ENCODE measurements at regions not wholly inside any gene's neighbourhood (a gene's known extent, or its start where the extent isn't known, plus 50 kb on each side); places are given as distances from the start of the nearest gene placed in this dataset.

DNA sequence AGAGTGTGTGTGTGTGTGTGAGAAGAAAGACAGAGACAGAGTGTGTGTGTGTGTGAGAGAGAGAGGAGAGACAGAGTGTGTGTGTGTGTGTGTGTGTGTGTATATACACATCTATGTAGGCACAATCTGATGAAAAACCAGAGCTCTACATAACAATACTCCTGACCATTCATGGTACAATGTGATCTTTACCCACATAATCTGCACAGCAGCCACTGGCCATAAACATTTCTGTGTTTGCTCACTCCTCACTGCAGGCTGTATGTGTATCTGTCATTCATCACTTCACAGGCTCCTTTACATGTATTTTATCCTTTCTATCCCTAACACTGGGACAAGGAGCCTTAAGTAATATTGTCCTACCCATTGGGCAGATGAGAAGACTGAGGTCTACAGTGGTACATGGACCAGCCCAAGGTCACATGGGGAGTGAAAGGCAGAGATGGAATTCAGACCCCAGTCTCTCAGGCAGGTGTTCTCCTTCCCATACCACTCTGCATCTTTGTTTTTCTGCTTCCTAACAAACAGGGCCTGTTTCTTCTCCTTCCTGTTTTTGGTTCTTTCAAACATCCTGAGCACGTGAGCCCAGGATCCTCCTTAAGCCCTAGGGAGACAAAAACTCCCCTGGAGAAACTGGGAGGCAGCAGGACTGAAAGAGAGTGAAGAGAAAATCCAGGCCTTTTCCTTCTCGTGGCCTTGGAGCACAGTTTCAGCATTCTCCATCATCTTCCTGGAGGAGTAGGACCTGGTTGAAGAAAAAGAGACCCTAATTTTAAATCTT, 201.7 kb upstream of the MSX2 start:
- TF ChIP-seq, protein P1, sequence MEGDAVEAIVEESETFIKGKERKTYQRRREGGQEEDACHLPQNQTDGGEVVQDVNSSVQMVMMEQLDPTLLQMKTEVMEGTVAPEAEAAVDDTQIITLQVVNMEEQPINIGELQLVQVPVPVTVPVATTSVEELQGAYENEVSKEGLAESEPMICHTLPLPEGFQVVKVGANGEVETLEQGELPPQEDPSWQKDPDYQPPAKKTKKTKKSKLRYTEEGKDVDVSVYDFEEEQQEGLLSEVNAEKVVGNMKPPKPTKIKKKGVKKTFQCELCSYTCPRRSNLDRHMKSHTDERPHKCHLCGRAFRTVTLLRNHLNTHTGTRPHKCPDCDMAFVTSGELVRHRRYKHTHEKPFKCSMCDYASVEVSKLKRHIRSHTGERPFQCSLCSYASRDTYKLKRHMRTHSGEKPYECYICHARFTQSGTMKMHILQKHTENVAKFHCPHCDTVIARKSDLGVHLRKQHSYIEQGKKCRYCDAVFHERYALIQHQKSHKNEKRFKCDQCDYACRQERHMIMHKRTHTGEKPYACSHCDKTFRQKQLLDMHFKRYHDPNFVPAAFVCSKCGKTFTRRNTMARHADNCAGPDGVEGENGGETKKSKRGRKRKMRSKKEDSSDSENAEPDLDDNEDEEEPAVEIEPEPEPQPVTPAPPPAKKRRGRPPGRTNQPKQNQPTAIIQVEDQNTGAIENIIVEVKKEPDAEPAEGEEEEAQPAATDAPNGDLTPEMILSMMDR (IDR thresholded peaks at IDR 0.05), result no peak
- DNase-seq (ENCODE audit: low spot score), result no peak
- ATAC-seq (ENCODE audit: low FRiP score), result no peak

DNA sequence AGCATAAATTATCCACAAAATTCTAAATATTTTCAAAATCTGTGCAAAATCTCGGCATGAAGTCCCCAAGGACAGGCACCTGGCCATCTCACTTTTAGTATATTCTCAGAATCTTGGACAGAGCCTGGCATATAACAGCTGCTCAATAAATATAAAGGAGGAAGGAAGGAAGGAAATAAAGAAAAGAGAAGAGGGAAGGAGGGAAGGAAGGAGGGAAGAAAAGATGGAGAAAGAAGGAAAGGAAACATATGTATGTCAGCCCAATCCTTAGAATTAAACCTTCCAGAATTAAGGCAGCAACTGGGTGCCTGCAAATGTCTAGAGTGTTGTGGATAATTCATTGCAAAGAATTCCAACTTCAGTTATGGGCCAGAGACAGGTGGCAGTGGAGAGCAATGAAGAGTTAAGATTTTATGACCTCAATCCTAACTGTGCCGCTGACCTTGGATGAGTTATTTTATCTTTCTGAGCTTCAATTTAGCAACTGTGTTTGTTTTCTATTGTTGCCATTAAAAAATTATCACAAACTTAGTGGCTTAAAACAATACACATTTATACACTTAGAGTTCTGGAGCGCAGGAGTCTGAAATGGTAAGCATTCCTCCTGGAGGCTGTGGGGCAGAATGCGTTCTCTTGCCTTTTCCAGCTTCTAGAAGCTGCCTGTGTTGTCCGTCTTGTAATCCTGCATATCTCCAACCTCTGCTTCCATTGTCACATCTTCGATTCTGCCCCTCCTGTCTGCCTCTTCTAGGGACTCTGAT, 200.9 kb upstream of the MSX2 start:
- DNase-seq (ENCODE audit: low spot score), result no peak
- ATAC-seq (ENCODE audit: low FRiP score), result no peak
- TF ChIP-seq, protein P1 (IDR thresholded peaks at IDR 0.05), result no peak

DNA sequence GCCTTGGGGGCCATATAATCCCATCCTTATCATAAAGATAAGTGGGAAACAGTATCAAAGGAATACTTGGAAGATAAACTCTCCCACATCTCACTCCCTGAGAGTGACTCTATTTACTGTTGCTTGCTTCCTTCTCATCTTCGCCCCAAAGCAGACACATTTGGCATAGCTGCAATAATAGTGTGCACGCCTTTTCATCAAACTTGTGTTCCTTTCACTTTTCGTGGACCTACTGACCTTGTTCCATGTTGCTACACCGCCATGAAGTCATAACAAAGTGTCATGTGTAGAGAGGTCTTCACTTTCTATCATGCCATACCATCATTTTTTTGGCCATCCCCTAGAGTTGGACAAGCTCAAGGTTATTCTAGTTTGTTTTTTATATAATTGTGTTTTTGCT, 200.0 kb upstream of the MSX2 start:
- DNase-seq (ENCODE audit: low spot score) (no peak), ATAC-seq (ENCODE audit: low FRiP score) (no peak)
- TF ChIP-seq, protein P1 (IDR thresholded peaks at IDR 0.05), result no peak

DNA sequence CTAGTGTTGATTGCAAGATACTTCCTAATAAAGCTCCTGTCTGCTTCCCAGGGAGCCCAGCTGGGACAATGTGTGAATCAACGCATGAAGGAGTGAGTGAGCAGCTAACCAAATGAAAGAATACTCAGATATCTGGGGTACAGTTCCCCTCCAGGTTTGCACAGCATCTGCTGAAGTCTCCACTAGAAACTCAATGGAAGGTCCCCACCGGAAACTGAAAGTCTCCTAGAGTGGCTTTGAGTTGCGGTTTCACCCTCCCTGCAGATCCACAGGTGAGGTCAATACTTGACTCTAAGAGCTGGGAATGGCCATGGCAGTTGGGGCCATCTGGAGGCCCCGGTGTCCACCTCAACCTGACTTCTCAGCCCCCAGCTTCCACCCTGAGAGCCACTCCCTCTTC, 198.2 kb upstream of the MSX2 start:
- TF ChIP-seq, protein P1 (IDR thresholded peaks at IDR 0.05), result no peak
- DNase-seq (ENCODE audit: low spot score), result no peak
- no peak for ATAC-seq (ENCODE audit: low FRiP score)

DNA sequence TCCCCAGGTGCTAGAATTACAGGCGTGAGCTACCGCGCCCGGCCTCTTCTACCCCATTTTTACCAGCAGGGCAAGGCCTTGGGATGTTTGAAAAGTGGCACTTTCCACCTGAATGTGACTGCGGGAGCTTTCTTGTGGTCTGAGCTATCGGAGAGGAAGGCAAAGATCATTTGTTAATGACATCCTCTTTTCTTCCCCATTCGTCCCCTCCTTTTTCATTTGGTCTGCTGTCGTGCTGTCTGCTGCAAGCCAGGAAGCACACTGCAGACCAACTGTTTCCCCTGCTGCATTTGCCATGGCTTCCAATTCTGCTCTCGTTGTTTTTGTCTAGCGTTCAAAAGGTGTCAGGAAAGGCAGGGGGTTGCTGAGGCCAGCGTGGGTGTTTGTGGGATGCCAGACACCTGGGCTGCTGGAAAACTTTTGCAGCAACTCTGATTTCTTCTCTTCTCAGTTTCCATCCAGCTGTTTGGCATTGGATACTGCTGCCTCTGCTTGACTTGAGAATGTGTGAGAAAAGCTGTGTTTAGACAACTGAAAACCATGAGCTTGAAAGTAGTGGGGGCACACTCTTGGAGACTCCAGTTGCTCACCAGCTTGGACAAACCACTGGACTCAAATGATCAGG, 196.4 kb upstream of the MSX2 start:
- TF ChIP-seq, protein P1 (IDR thresholded peaks at IDR 0.05), result no peak
- no peak for ATAC-seq (ENCODE audit: low FRiP score)
- DNase-seq (ENCODE audit: low spot score), result no peak

DNA sequence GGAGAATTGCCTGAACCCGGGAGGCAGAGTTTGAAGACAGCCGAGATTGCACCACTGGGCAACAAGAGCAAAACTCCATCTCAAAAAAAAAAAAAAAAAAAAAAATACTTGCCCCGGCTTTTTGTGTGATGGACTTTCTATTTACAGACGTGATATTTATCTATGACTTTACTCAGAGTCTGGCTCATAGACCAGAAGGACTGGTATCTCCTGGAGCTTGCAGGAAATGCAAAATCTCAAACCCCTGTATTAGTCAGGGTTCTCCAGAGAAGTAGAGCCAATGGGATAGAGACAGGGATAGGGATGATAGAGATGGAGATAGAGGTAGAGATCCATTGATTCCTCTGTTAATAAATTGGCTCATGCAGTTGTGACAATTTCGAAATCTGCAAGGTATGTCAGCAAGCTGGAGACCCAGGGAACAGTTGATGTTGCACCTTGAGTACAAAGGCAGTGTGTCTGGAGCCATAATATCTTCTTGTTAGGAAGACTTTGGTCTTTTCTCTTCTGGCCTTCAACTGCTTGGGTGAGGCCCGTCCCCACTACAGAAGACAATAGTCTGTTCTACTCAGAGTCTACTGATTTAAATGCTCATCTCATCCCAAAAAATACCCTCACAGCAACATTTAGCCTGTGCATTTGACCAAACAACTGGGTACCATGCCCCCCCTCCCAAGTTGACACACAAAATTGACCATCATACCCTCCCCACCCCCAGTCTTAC, 195.4 kb upstream of the MSX2 start:
- DNase-seq (ENCODE audit: low spot score) (no peak), ATAC-seq (ENCODE audit: low FRiP score) (no peak)
- TF ChIP-seq, protein P1 (IDR thresholded peaks at IDR 0.05), result no peak
